SK-N-SH (cell line): ENCODE measurements at regions not wholly inside any gene's neighbourhood (a gene's known extent, or its start where the extent isn't known, plus 50 kb on each side); places are given as distances from the start of the nearest gene placed in this dataset.
"Not testable (repeated sequence)": the region's sequence is repeated elsewhere in the genome, so short reads cannot be mapped to it uniquely, and the experiment has no call there.

Experiments used
- CTCF ChIA-PET: fragments of 300-600, 350-600 bp; formaldehyde crosslinking; extraction: SDS; loops from one replicate; lab custom pipeline; 2021; lab: Yijun Ruan, JAX
- POLR2A ChIA-PET: fragments of 350-600 bp; sonication (Branson Sonifier 250); formaldehyde crosslinking; extraction: SDS; loops from one replicate; lab custom pipeline; 2020; ENCODE audit warnings: antibody characterized with exemption, inconsistent platforms; lab: Yijun Ruan, JAX
- DNase-seq: peaks from one replicate; pipeline ENCODE4 v3.0.0; 2012
- H2AFZ ChIP-seq: fragments of 200-600 bp; sonication (generic); 2 replicates; pipeline ENCODE4 v1.8.1; 2016; ENCODE audit warnings: antibody characterized with exemption, mild to moderate bottlenecking, low read depth
- H3F3A ChIP-seq: fragments of 200-600 bp; sonication (generic); replicated peaks from 2 replicates; pipeline ENCODE3; 2016; ENCODE audit warnings: antibody characterized with exemption, mild to moderate bottlenecking; ENCODE audit not compliant: insufficient read depth
- H3K27ac ChIP-seq, 2 experiments: fragments of 200-500 bp in 1 of 2; fragments of 200-600 bp in 1 of 2; sonication (Bioruptor generic) in 1 of 2; sonication (generic), shearing (Covaris generic) in 1 of 2; 2 replicates each; pipeline versions ENCODE4 v1.5.1 to v1.6.1; 2014 to 2016; ENCODE audit warnings: low read depth in 2 of 2, inconsistent platforms in 1 of 2, low read length in 1 of 2, mild to moderate bottlenecking in 1 of 2, mixed read lengths in 1 of 2
- H3K27me3 ChIP-seq: fragments of 200-600 bp; sonication (generic), shearing (Covaris generic); 2 replicates; pipeline ENCODE4 v1.6.1; 2016; ENCODE audit warnings: mixed run types; ENCODE audit not compliant: insufficient read depth
- H3K36me3 ChIP-seq, 2 experiments: fragments of 200-500 bp in 1 of 2; fragments of 200-600 bp in 1 of 2; sonication (Bioruptor generic) in 1 of 2; sonication (generic) in 1 of 2; replicated peaks in 1 of 2; 2 replicates each; pipeline versions ENCODE3 to v1.5.1; 2014 to 2016; ENCODE audit warnings: low read length in 1 of 2, mild to moderate bottlenecking in 1 of 2; ENCODE audit not compliant: insufficient read depth in 2 of 2, control insufficient read depth in 1 of 2
- H3K4me1 ChIP-seq, 2 experiments: fragments of 200-500 bp in 1 of 2; fragments of 200-600 bp in 1 of 2; sonication (Bioruptor generic) in 1 of 2; sonication (generic), shearing (Covaris generic) in 1 of 2; 2 replicates each; pipeline versions ENCODE4 v1.5.1 to v1.6.1; 2014 to 2016; ENCODE audit warnings: low read depth in 1 of 2, low read length in 1 of 2, mixed run types in 1 of 2; ENCODE audit not compliant: insufficient read depth in 2 of 2, control insufficient read depth in 1 of 2
- H3K4me2 ChIP-seq: fragments of 200-600 bp; sonication (generic), shearing (Covaris generic); 2 replicates; pipeline ENCODE4 v1.6.1; 2017; ENCODE audit warnings: mixed run types
- H3K4me3 ChIP-seq, 2 experiments: fragments of 200-500 bp in 1 of 2; fragments of 200-600 bp in 1 of 2; sonication (Bioruptor generic) in 1 of 2; sonication (generic), shearing (Covaris generic) in 1 of 2; 2 replicates each; pipeline versions ENCODE4 v1.5.1 to v1.8.1; 2014 to 2016; ENCODE audit warnings: low read depth in 2 of 2, inconsistent platforms in 1 of 2, low read length in 1 of 2, mild to moderate bottlenecking in 1 of 2, mixed read lengths in 1 of 2, moderate library complexity in 1 of 2
- H3K79me2 ChIP-seq: fragments of 200-600 bp; sonication (generic); 2 replicates; pipeline ENCODE4 v1.8.1; 2017; ENCODE audit warnings: mild to moderate bottlenecking; ENCODE audit not compliant: insufficient read depth
- H3K9ac ChIP-seq: fragments of 200-600 bp; sonication (generic); 2 replicates; pipeline ENCODE4 v1.6.1; 2017; ENCODE audit warnings: mixed run types
- H3K9me2 ChIP-seq: fragments of 200-600 bp; sonication (generic); 2 replicates; pipeline ENCODE4 v1.6.1; 2017; ENCODE audit warnings: mixed run types
- H3K9me3 ChIP-seq: fragments of 200-600 bp; sonication (generic); 2 replicates; pipeline ENCODE4 v1.6.1; 2017; ENCODE audit warnings: mixed run types, mild to moderate bottlenecking, moderate library complexity
- H4K20me1 ChIP-seq: fragments of 200-600 bp; sonication (generic); 2 replicates; pipeline ENCODE4 v1.6.1; 2017; ENCODE audit warnings: mild to moderate bottlenecking, mixed run types; ENCODE audit not compliant: insufficient read depth
- WGBS: methylation state at CpG from one replicate; pipeline ENCODE4 v1.1.6; 2017; ENCODE audit warnings: low lambda C conversion rate; 5-methylcytosine and 5-hydroxymethylcytosine counted together

DNA sequence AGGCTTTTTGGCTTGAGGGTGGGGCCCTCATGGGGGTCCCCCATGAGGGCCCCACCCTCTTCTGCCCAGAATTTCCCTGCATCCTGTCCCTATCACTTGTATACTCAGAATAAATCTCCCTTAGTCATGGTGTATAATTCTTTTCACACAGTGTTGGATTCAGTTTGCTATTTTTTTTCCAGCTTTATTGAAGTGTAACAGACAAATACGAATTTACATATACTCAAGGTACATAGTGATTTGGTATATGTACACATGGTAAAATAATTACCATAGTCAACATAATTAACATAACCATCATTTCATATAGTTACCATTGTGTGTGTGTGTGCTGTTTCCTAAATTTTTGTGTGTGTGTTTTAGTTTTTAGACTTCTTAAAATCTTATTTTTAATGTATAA is 289.4 kb downstream of the CNTNAP3B start:
- H2AFZ ChIP-seq, H3K9ac ChIP-seq, H4K20me1 ChIP-seq, H3K36me3 ChIP-seq, DNase-seq, CTCF ChIA-PET, H3F3A ChIP-seq, H3K9me3 ChIP-seq, H3K27me3 ChIP-seq, H3K4me3 ChIP-seq, H3K27ac ChIP-seq, H3K79me2 ChIP-seq, POLR2A ChIA-PET, H3K9me2 ChIP-seq, H3K4me2 ChIP-seq, H3K4me1 ChIP-seq: not testable (repeated sequence)
- no CpG with 5 or more reads among the region's 1 CpG for WGBS

DNA sequence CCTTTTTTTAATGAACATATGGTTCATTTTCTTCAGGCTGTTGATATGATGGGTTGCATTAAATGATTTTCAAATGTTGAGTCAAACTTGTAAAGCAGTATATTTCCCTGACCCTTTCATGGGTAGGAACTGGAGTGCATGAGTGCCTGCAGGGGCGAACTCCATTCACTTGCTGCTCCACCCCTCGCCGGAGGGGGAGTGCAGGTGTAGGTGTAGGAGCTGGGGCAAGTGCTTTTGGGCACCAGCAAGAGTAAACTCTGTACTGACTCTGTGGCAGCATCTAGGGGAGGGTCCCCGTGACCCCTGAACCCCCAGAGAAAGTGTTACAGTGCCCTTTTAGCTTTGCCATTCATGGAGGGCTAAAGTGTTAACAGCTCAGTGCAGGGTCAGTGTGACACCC is 290.3 kb downstream of the CNTNAP3B start:
- H3K79me2 ChIP-seq, H3F3A ChIP-seq, POLR2A ChIA-PET, H3K4me1 ChIP-seq, DNase-seq, H2AFZ ChIP-seq, CTCF ChIA-PET, H3K4me2 ChIP-seq, H3K4me3 ChIP-seq, H3K9me2 ChIP-seq, H4K20me1 ChIP-seq, H3K27me3 ChIP-seq, H3K9me3 ChIP-seq, H3K9ac ChIP-seq, H3K27ac ChIP-seq, H3K36me3 ChIP-seq: not testable (repeated sequence)
- no CpG with 5 or more reads among the region's 4 CpGs for WGBS

GRCh38 chr9:41838562-41838851 is 290.7 kb downstream of the CNTNAP3B start:
- H3K27ac ChIP-seq, CTCF ChIA-PET, DNase-seq, H3K9ac ChIP-seq, H3K4me3 ChIP-seq, H3K27me3 ChIP-seq, POLR2A ChIA-PET, H2AFZ ChIP-seq, H3K36me3 ChIP-seq, H3K79me2 ChIP-seq, H4K20me1 ChIP-seq, H3F3A ChIP-seq, H3K4me1 ChIP-seq, H3K9me3 ChIP-seq, H3K9me2 ChIP-seq, H3K4me2 ChIP-seq: not testable (repeated sequence)
- no CpG with 5 or more reads among the region's 1 CpG for WGBS

- CTCF ChIA-PET, H3K4me1 ChIP-seq, H3K9ac ChIP-seq, H4K20me1 ChIP-seq, DNase-seq, H3K9me3 ChIP-seq, H3K9me2 ChIP-seq, POLR2A ChIA-PET, H3K79me2 ChIP-seq, H3K4me3 ChIP-seq, H3F3A ChIP-seq, H2AFZ ChIP-seq, H3K4me2 ChIP-seq, H3K27ac ChIP-seq, H3K27me3 ChIP-seq, H3K36me3 ChIP-seq: not testable (repeated sequence)
- WGBS, result no CpG with 5 or more reads among the region's 3 CpGs
These were observed 291.3 kb downstream of the CNTNAP3B start for GRCh38 chr9:41837684-41838561.

DNA sequence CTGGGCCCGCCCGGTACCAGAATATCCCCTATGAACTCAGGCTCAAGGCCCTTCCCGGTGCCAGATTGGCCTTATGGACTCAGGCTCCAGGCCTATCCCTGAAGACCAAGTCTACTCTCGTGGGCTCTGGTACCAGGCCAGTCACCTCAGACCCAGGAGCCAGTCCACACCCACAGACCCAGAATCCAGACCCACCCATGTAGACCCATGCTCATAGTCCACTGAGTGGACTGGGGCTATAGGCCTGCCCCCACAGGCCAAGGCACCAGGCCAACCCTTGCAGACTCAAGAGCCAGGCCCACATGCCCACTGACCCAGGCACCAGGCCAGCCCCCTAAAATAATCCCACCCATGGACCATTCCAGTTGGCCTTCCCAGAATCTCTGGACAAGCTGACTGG is 296.1 kb downstream of the CNTNAP3B start:
- H3F3A ChIP-seq, H3K4me1 ChIP-seq, DNase-seq, H3K79me2 ChIP-seq, H3K27ac ChIP-seq, POLR2A ChIA-PET, CTCF ChIA-PET, H3K9me2 ChIP-seq, H3K36me3 ChIP-seq, H2AFZ ChIP-seq, H3K9ac ChIP-seq, H3K4me2 ChIP-seq, H3K4me3 ChIP-seq, H4K20me1 ChIP-seq, H3K27me3 ChIP-seq, H3K9me3 ChIP-seq: not testable (repeated sequence)
- no CpG with 5 or more reads among the region's 4 CpGs for WGBS

DNA sequence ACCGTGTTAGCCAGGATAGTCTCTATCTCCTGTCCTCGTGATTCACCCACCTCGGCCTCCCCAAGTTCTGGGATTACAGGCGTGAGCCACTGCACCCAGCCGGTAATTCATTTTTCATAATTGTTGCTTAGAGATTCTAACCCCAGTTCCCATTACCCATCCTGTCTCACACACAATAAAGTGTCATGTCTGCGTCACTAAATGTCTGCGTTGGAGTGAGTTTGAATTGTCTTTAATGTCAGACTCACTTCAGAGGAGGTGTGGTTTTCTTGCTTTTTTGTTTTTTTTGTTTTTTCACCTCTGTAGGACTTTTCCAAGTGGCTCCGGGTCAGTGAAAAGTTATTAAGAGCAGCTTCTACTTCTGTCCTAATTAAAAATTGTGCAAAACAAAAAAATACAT is 304.5 kb downstream of the CNTNAP3B start:
- H4K20me1 ChIP-seq, POLR2A ChIA-PET, H3K4me2 ChIP-seq, H3K36me3 ChIP-seq, H2AFZ ChIP-seq, H3K27ac ChIP-seq, H3F3A ChIP-seq, DNase-seq, H3K27me3 ChIP-seq, H3K9ac ChIP-seq, H3K9me3 ChIP-seq, H3K4me3 ChIP-seq, H3K79me2 ChIP-seq, H3K4me1 ChIP-seq, H3K9me2 ChIP-seq, CTCF ChIA-PET: not testable (repeated sequence)
- no CpG with 5 or more reads among the region's 8 CpGs for WGBS
